Astrocyte of the spinal cord (primary cell): ENCODE measurements at regions not wholly inside any gene's neighbourhood (a gene's known extent, or its start where the extent isn't known, plus 50 kb on each side); places are given as distances from the start of the nearest gene placed in this dataset.

Experiments
- DNase-seq: peaks from one replicate; pipeline ENCODE4 v3.0.0; 2011; ENCODE audit warnings: low read depth, low spot score
- H3K4me3 ChIP-seq: 2 replicates; pipeline ENCODE4 v1.5.1; 2011; ENCODE audit warnings: low read depth, mild to moderate bottlenecking, low read length, moderate library complexity
- in situ Hi-C: cut with HindIII; loops from 2 replicates; pipeline ENCODE4 v1.10.0; 2017; ENCODE audit warnings: low sequenced_read_pairs
- TF ChIP-seq, protein P1 (sequence below): IDR thresholded peaks from 2 replicates; pipeline ENCODE4 v1.5.1; 2012; ENCODE audit warnings: low read depth, mild to moderate bottlenecking, low read length, inconsistent platforms

DNA sequence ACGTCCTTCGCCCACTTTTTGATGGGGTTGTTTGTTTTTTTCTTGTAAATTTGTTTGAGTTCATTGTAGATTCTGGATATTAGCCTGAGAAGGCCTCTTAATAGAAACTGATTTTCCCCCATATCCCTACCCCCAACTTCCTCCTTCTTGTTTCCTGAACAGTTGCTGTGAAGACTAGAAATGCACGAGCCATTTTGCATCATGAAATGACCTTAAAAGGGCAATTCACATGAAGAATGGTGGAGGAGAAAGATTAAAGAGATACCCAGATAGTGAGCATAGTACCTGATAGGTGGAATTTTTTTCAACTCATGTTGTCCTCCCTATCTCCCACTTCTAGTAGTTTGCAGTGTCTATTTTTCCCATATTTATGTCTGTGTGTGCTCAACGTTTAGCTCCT, 55.2 kb upstream of the KCNH8 start:
- H3K4me3 ChIP-seq: no peak overlapping the region
- DNase-seq: no peak
- TF ChIP-seq, protein P1, sequence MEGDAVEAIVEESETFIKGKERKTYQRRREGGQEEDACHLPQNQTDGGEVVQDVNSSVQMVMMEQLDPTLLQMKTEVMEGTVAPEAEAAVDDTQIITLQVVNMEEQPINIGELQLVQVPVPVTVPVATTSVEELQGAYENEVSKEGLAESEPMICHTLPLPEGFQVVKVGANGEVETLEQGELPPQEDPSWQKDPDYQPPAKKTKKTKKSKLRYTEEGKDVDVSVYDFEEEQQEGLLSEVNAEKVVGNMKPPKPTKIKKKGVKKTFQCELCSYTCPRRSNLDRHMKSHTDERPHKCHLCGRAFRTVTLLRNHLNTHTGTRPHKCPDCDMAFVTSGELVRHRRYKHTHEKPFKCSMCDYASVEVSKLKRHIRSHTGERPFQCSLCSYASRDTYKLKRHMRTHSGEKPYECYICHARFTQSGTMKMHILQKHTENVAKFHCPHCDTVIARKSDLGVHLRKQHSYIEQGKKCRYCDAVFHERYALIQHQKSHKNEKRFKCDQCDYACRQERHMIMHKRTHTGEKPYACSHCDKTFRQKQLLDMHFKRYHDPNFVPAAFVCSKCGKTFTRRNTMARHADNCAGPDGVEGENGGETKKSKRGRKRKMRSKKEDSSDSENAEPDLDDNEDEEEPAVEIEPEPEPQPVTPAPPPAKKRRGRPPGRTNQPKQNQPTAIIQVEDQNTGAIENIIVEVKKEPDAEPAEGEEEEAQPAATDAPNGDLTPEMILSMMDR: no peak
- in situ Hi-C loops: no loop called here

GRCh38 chr3:19077388-19077787, 70.9 kb upstream of the KCNH8 start:
- H3K4me3 ChIP-seq: no peak overlapping the region
- in situ Hi-C loops: no loop called here
- TF ChIP-seq, protein P1: no peak
- DNase-seq: no peak

- no peak overlapping the region for H3K4me3 ChIP-seq
- no peak for DNase-seq
- TF ChIP-seq, protein P1: no peak
- in situ Hi-C loops: no loop called here
These were observed 73.3 kb upstream of the KCNH8 start for GRCh38 chr3:19075037-19075436.

DNA sequence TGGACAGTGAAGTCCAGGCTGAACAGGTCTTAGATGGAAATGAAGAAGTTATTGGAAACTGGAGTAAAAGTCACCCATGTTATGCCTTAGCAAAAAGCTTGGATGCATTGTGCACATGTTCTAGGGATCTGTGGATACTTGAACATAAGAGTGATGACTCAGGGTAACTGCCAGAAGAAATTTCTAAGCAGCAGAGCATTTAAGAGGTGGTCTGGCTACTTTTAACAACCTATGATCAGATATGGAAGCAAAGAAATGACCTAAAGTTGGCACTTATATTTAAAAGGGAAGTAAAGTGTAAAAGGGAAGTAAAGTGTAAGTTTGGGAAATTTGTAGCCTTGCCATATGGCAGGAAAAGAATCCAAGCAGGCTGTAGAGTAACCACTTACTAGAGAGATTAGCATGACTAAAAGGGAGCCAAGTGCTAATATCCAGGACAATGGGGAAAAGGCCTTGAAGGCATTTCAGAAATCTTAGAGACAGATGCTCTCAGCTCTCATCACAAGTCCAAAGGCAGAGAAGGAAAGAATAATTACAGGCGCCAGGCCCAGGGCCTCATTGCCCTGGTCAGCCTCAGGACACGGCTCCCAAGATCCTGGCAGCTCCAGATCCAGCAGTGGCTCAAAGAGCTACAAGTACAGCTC, 73.9 kb upstream of the KCNH8 start:
- TF ChIP-seq, protein P1: no peak
- in situ Hi-C loops: no loop called here
- no peak overlapping the region for H3K4me3 ChIP-seq
- no peak for DNase-seq

DNA sequence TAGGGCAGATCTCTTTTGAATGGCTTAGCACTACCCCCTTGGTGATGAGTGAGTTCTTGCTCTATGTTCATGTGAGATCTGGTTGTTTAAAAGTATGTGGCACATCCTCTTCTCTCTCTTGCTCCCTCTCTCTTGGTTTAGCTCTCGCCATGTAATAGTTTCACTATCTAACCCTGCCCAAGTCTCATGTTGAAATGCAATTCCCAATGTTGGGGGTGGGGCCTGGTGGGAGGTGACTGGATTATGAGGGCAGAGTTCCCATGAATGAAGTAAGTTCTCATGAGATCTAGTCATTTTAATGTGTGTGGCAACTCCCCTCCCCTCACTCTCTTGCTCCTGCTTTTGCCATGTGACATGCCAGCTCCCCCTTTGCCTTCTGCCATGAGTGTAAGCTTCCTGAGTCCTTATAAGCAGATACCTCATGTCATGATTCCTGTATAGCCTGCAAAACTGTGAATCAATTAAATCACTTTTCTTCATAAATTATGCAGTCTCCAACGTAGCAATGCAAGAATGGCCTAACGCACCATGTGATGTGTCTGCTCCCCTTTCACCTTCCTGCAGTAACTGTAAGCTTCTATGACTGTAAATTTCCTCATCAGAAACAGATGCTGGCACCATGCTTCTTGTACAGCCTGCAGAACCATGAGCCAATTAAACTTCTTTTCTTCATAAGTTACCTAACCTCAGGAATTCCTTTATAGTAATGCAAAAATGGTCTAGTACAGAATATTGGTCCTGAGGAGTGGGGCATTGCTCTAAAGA, 74.8 kb upstream of the KCNH8 start:
- TF ChIP-seq, protein P1: no peak
- in situ Hi-C loops: no loop called here
- no peak for DNase-seq

DNA sequence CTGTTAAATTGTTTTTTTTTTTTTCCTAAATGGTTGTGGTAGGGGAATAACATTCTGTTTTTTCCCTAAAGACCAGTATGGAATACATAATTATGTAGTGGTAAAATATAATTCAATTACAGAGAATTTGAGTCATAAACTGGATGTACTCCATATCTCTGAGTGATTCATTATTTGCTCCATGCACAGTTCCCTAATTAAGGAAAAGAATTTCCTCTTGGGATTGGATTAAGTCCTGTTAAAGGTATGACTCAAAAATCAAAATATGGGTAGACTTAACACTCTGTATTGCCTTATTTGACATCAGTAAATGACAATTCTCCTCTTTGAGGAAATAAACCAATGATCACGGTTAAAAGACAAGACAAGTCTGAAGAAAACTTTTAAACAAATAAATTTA, 78.0 kb upstream of the KCNH8 start:
- TF ChIP-seq, protein P1: no peak
- H3K4me3 ChIP-seq: no peak overlapping the region
- in situ Hi-C loops: no loop called here
- no peak for DNase-seq

More for the DNA sequence above, 74.8 kb upstream of the KCNH8 start:
- no peak overlapping the region for H3K4me3 ChIP-seq
